ENCODE measurements at regions not wholly inside any gene's neighbourhood (a gene's known extent, or its start where the extent isn't known, plus 50 kb on each side); places are given as distances from the start of the nearest gene placed in this dataset.

DNA sequence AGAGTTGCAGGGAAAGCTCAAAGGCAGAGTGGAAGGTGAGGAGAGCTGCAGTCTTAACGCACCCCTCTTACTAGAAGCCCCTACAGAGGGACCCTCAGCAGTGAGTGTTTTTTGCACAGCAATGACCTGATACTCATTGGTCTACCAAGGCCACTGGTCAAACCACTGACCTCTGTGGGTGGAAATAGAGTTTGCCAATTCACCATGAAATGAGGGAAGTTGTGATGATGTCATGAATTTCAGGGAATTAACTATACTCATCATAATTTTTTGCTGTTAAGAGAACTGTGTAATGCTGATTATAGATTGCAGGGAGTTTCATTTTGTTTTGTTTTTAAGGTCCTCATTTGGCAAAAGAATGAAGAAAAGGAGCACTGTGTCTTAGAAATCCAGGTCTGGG, 101.7 kb upstream of the SMAD3 start:
- Histone ChIP-seq H2BK120ac (ENCODE audit: low read depth, low read length) (no peak overlapping the region), H3K4me2 (ENCODE audit: low read length) (no peak overlapping the region), H3K27me3 (ENCODE audit: insufficient read depth, low read length, poor library complexity) (no peaks in the 10 kb centered on the region), H2BK15ac (replicated peaks; ENCODE audit: low read depth) (no peak overlapping the region), H3K36me3 (ENCODE audit: control insufficient read depth, insufficient read depth, low read length) (no peaks in the 10 kb centered on the region), H2AK5ac (ENCODE audit: low read length) (no peak overlapping the region), H3K4ac (ENCODE audit: low read depth, low read length) (no peak overlapping the region), H3K79me2 (ENCODE audit: control insufficient read depth, insufficient read depth, low read length) (no peaks in the 10 kb centered on the region), H3K27ac (ENCODE audit: low read depth, low read length) (no peak overlapping the region), H3K56ac (ENCODE audit: low read length) (no peak overlapping the region), H4K8ac (ENCODE audit: low read depth, low read length) (no peak overlapping the region), H4K5ac (ENCODE audit: low read length) (no peak overlapping the region), H3K9ac (ENCODE audit: low read length) (no peak overlapping the region), H3K18ac (ENCODE audit: low read length) (no peak overlapping the region), H3K4me1 (ENCODE audit: control insufficient read depth, low read depth, low read length) (no peaks in the 10 kb centered on the region), H2BK5ac (ENCODE audit: low read length) (no peak overlapping the region), H3K4me3 (ENCODE audit: low read length) (no peak overlapping the region), H3K79me1 (ENCODE audit: low read length) (no peaks in the 10 kb centered on the region), H3K23ac (ENCODE audit: low read length) (no peak overlapping the region)
- no peak for DNase-seq
- no CpG with 5 or more reads among the region's 1 CpG for WGBS (ENCODE audit: extremely low coverage, insufficient coverage, low lambda C conversion rate)

DNA sequence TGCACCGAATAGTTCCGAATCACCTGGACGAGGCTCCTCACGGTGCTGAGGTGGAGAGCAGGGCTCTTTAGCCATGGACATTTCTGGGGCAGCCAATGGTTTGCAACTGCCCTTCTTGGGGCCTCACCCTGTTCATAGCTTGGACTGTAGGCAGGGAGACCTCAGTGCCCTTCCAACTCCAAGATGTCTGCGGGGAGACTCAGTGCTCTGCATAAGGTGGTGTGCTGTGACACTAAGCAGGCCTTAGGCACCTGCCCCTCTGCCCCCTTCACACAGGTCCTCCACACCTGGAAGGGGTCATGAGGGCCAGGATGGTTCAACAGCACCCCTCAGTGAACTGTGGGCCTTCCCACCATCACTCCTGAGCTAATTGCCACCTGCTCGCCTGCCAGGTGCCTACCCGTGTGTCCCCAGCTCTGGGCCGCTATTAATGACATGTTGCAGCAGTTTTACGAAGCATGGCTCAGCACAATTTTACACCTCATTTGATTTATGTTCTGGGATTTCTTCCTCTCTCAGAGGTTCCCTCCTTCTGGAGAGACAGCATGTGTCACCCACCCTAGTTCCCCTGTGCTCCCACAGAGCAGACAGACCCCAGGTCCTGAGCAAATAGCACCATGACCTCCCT, 101.2 kb upstream of the SMAD3 start:
- H2BK5ac ChIP-seq (ENCODE audit: low read length), result no peak overlapping the region
- no peaks in the 10 kb centered on the region for H3K79me2 ChIP-seq (ENCODE audit: control insufficient read depth, insufficient read depth, low read length)
- no peak overlapping the region for H3K23ac ChIP-seq (ENCODE audit: low read length)
- no peak overlapping the region for H3K27ac ChIP-seq (ENCODE audit: low read depth, low read length)
- no peak overlapping the region for H3K4ac ChIP-seq (ENCODE audit: low read depth, low read length)
- no peaks in the 10 kb centered on the region for H3K36me3 ChIP-seq (ENCODE audit: control insufficient read depth, insufficient read depth, low read length)
- DNase-seq, result no peak
- no peaks in the 10 kb centered on the region for H3K4me1 ChIP-seq (ENCODE audit: control insufficient read depth, low read depth, low read length)
- no peak overlapping the region for H3K4me2 ChIP-seq (ENCODE audit: low read length)
- no peak overlapping the region for H2BK15ac ChIP-seq (replicated peaks; ENCODE audit: low read depth)
- H3K4me3 ChIP-seq (ENCODE audit: low read length), result no peak overlapping the region
- H3K9ac ChIP-seq (ENCODE audit: low read length), result no peak overlapping the region
- no peaks in the 10 kb centered on the region for H3K79me1 ChIP-seq (ENCODE audit: low read length)
- no peaks in the 10 kb centered on the region for H3K27me3 ChIP-seq (ENCODE audit: insufficient read depth, low read length, poor library complexity)
- H3K18ac ChIP-seq (ENCODE audit: low read length), result no peak overlapping the region
- no peak overlapping the region for H4K5ac ChIP-seq (ENCODE audit: low read length)
- WGBS (ENCODE audit: extremely low coverage, insufficient coverage, low lambda C conversion rate), result no CpG with 5 or more reads among the region's 9 CpGs
- no peak overlapping the region for H2BK120ac ChIP-seq (ENCODE audit: low read depth, low read length)
- no peak overlapping the region for H2AK5ac ChIP-seq (ENCODE audit: low read length)
- H3K56ac ChIP-seq (ENCODE audit: low read length), result no peak overlapping the region
- no peak overlapping the region for H4K8ac ChIP-seq (ENCODE audit: low read depth, low read length)

DNA sequence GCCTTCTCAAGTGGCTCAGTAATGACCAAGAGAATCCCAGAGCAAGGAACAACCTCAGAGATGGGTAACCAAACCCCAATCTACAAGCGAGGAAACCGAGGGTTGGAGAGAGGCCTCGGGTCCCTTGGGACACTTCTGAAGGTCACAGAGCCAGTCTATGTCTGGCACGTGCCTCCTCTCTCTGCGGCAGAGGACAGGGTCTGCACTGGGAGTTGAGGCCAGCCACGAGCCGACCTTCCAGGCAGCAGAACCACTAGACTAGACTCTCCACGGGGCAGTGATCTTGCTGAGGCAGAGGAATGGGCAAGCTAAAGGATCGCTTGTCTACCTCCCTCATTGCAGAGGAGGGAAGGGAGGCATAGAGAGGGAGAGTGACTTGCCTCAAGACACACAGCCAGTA, 100.6 kb upstream of the SMAD3 start:
- no peak overlapping the region for H4K8ac ChIP-seq (ENCODE audit: low read depth, low read length)
- H3K56ac ChIP-seq (ENCODE audit: low read length), result no peak overlapping the region
- no peak overlapping the region for H3K4me3 ChIP-seq (ENCODE audit: low read length)
- H3K27me3 ChIP-seq (ENCODE audit: insufficient read depth, low read length, poor library complexity), result no peaks in the 10 kb centered on the region
- no peaks in the 10 kb centered on the region for H3K4me1 ChIP-seq (ENCODE audit: control insufficient read depth, low read depth, low read length)
- H3K79me1 ChIP-seq (ENCODE audit: low read length), result no peaks in the 10 kb centered on the region
- no peak overlapping the region for H2BK120ac ChIP-seq (ENCODE audit: low read depth, low read length)
- no peaks in the 10 kb centered on the region for H3K36me3 ChIP-seq (ENCODE audit: control insufficient read depth, insufficient read depth, low read length)
- no peak for DNase-seq
- H3K18ac ChIP-seq (ENCODE audit: low read length), result no peak overlapping the region
- H3K27ac ChIP-seq (ENCODE audit: low read depth, low read length), result no peak overlapping the region
- H3K4me2 ChIP-seq (ENCODE audit: low read length), result no peak overlapping the region
- H3K23ac ChIP-seq (ENCODE audit: low read length), result no peak overlapping the region
- H2AK5ac ChIP-seq (ENCODE audit: low read length), result no peak overlapping the region
- H3K79me2 ChIP-seq (ENCODE audit: control insufficient read depth, insufficient read depth, low read length), result no peaks in the 10 kb centered on the region
- no peak overlapping the region for H3K9ac ChIP-seq (ENCODE audit: low read length)
- H2BK15ac ChIP-seq (replicated peaks; ENCODE audit: low read depth), result no peak overlapping the region
- no CpG with 5 or more reads among the region's 9 CpGs for WGBS (ENCODE audit: extremely low coverage, insufficient coverage, low lambda C conversion rate)
- H2BK5ac ChIP-seq (ENCODE audit: low read length), result no peak overlapping the region
- H3K4ac ChIP-seq (ENCODE audit: low read depth, low read length), result no peak overlapping the region
- H4K5ac ChIP-seq (ENCODE audit: low read length), result no peak overlapping the region

DNA sequence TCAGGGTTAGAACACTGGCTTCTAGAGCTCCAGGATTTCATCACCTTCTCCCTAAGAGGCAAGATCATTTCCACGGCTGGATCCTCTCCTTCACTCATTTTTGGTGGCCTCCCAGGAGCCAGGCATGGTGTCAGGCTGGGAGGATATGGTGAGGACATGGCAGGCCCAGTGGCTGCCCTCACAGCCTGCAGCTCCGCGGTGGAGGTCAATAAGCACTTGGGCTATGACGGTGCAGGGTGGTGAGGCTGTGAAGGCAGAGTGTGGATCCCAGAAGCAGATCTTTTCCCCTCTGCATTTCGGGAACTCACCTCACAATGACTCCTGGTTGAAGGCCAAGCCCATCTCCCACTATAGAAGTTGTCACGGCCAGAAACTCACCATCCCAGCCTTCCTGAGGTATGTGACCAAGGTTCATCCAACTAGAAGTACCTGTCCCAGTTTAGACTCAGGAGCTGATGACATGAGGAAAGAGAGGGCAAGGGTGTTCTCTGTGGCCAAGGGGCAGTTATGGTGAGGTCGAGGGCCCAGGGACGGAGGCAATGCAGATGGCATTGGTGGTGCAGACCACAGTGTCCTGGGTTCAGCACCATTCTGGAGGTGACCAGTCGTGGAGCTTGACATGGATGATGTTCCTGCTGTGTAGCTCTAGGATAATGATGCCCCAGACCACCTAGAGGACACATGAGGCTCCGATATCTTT, 100.1 kb upstream of the SMAD3 start:
- no peak overlapping the region for H3K56ac ChIP-seq (ENCODE audit: low read length)
- no CpG with 5 or more reads among the region's 10 CpGs for WGBS (ENCODE audit: extremely low coverage, insufficient coverage, low lambda C conversion rate)
- H3K4me1 ChIP-seq (ENCODE audit: control insufficient read depth, low read depth, low read length), result no peaks in the 10 kb centered on the region

DNA sequence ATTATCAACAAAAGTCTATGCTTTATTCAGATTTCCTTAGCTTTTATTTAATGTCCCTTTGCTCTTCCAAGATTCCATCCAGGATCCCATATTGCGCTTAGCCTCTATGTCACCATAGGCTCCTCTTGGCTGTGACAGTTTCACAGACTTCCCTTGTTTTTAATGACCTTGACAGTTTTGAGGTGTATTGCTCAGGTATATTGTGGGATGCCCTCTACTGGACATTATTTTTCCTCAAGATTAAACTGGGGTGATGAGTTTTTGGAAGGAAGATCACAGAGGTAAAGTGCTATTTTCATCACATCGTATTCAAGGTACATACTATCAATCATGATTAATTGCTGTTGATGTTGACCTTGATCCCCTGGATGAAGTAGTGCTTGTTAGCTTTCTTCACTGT, 99.1 kb upstream of the SMAD3 start:
- WGBS (ENCODE audit: extremely low coverage, insufficient coverage, low lambda C conversion rate), result no CpG with 5 or more reads among the region's 2 CpGs
- no peak overlapping the region for H3K4me2 ChIP-seq (ENCODE audit: low read length)
- no peak overlapping the region for H3K56ac ChIP-seq (ENCODE audit: low read length)
- H3K27me3 ChIP-seq (ENCODE audit: insufficient read depth, low read length, poor library complexity), result no peaks in the 10 kb centered on the region
- H4K8ac ChIP-seq (ENCODE audit: low read depth, low read length), result no peak overlapping the region
- no peak for DNase-seq
- no peaks in the 10 kb centered on the region for H3K79me1 ChIP-seq (ENCODE audit: low read length)
- H2BK5ac ChIP-seq (ENCODE audit: low read length), result no peak overlapping the region
- no peak overlapping the region for H2BK15ac ChIP-seq (replicated peaks; ENCODE audit: low read depth)
- no peak overlapping the region for H3K4ac ChIP-seq (ENCODE audit: low read depth, low read length)
- no peak overlapping the region for H3K23ac ChIP-seq (ENCODE audit: low read length)
- H3K36me3 ChIP-seq (ENCODE audit: control insufficient read depth, insufficient read depth, low read length), result no peaks in the 10 kb centered on the region
- H3K79me2 ChIP-seq (ENCODE audit: control insufficient read depth, insufficient read depth, low read length), result no peaks in the 10 kb centered on the region
- H3K4me3 ChIP-seq (ENCODE audit: low read length), result no peak overlapping the region
- H3K18ac ChIP-seq (ENCODE audit: low read length), result no peak overlapping the region
- H3K27ac ChIP-seq (ENCODE audit: low read depth, low read length), result no peak overlapping the region
- H3K4me1 ChIP-seq (ENCODE audit: control insufficient read depth, low read depth, low read length), result no peaks in the 10 kb centered on the region
- no peak overlapping the region for H4K5ac ChIP-seq (ENCODE audit: low read length)
- H2BK120ac ChIP-seq (ENCODE audit: low read depth, low read length), result no peak overlapping the region
- no peak overlapping the region for H3K9ac ChIP-seq (ENCODE audit: low read length)
- no peak overlapping the region for H2AK5ac ChIP-seq (ENCODE audit: low read length)

More for the DNA sequence above, 100.1 kb upstream of the SMAD3 start:
- Histone ChIP-seq H3K79me2 (ENCODE audit: control insufficient read depth, insufficient read depth, low read length) (no peaks in the 10 kb centered on the region), H2BK15ac (replicated peaks; ENCODE audit: low read depth) (no peak overlapping the region), H2BK5ac (ENCODE audit: low read length) (no peak overlapping the region), H3K18ac (ENCODE audit: low read length) (no peak overlapping the region), H2BK120ac (ENCODE audit: low read depth, low read length) (no peak overlapping the region), H3K4ac (ENCODE audit: low read depth, low read length) (no peak overlapping the region), H3K4me2 (ENCODE audit: low read length) (no peak overlapping the region), H2AK5ac (ENCODE audit: low read length) (no peak overlapping the region), H4K8ac (ENCODE audit: low read depth, low read length) (no peak overlapping the region), H3K4me3 (ENCODE audit: low read length) (no peak overlapping the region), H3K23ac (ENCODE audit: low read length) (no peak overlapping the region), H3K27ac (ENCODE audit: low read depth, low read length) (no peak overlapping the region), H3K27me3 (ENCODE audit: insufficient read depth, low read length, poor library complexity) (no peaks in the 10 kb centered on the region), H4K5ac (ENCODE audit: low read length) (no peak overlapping the region), H3K79me1 (ENCODE audit: low read length) (no peaks in the 10 kb centered on the region), H3K36me3 (ENCODE audit: control insufficient read depth, insufficient read depth, low read length) (no peaks in the 10 kb centered on the region), H3K9ac (ENCODE audit: low read length) (no peak overlapping the region)
- no peak for DNase-seq
